HepG2 (cell line): ENCODE measurements at regions not wholly inside any gene's neighbourhood (a gene's known extent, or its start where the extent isn't known, plus 50 kb on each side); places are given as distances from the start of the nearest gene placed in this dataset.

Experiments
- ATAC-seq: fragments of 200-7000 bp; cut with Tn5 transposase; 3 replicates; pipeline ENCODE4 v1.9.1; 2020; ENCODE audit warnings: mild to moderate bottlenecking, moderate library complexity
- BruUV-seq: library from RNA; stranded (reverse); fragments of 400-500 nt; replicated peaks from 2 replicates; lab custom pipeline; 2021; lab: Mats Ljungman, UMichigan
- CTCF ChIA-PET: fragments of 300-600 bp; formaldehyde crosslinking; extraction: SDS; loops from one replicate; lab custom pipeline; 2021; ENCODE audit warnings: low total read pairs, inconsistent platforms, low intra/inter-chr PET ratio; lab: Yijun Ruan, JAX
- POLR2A ChIA-PET: fragments of 350-600 bp; sonication (Branson Sonifier 250); formaldehyde crosslinking; loops from one replicate; lab custom pipeline; 2020; ENCODE audit warnings: antibody characterized with exemption, inconsistent platforms; lab: Yijun Ruan, JAX
- DNase-seq: peaks from one replicate; pipeline ENCODE4 v3.0.0-alpha.2; 2015; ENCODE audit warnings: low spot score
- FAIRE-seq: peaks from 3 replicates; lab custom pipeline; 2011; peaks lifted over from hg19 to GRCh38; lab: Jason Lieb, UNC
- H2AFZ ChIP-seq: one replicate; pipeline ENCODE4 v1.6.1; 2011; ENCODE audit warnings: low read length, inconsistent platforms
- H3K27ac ChIP-seq: fragments of 300-600 bp; 3 replicates; pipeline ENCODE4 v1.8.0; 2011; ENCODE audit warnings: mixed run types, mild to moderate bottlenecking, mixed read lengths, low read length, inconsistent platforms; ENCODE audit not compliant: insufficient read depth; ENCODE audit errors: extremely low read length
- H3K27me3 ChIP-seq, 2 experiments: fragments of 200-600 bp in 1 of 2; 2 replicates in 1 of 2; 3 replicates in 1 of 2; pipeline versions ENCODE4 v1.6.0 to v1.8.0; 2011; ENCODE audit warnings: low read length in 2 of 2, mild to moderate bottlenecking in 2 of 2, moderate library complexity in 2 of 2, inconsistent platforms in 1 of 2; ENCODE audit not compliant: insufficient read depth in 2 of 2, control insufficient read depth in 1 of 2
- H3K36me3 ChIP-seq, 2 experiments: fragments of 200-600 bp in 1 of 2; replicated peaks in 1 of 2; 2 replicates in 1 of 2; 3 replicates in 1 of 2; pipeline versions ENCODE4 v1.5.1 to v1.8.0; 2011; ENCODE audit warnings: low read length in 2 of 2, inconsistent platforms in 1 of 2; ENCODE audit not compliant: insufficient read depth in 2 of 2, control insufficient read depth in 1 of 2
- H3K4me1 ChIP-seq: 2 replicates; pipeline ENCODE4 v1.5.1; 2012; ENCODE audit warnings: low read length, inconsistent platforms; ENCODE audit not compliant: insufficient read depth
- H3K4me2 ChIP-seq: 2 replicates; pipeline ENCODE4 v1.6.0; 2011; ENCODE audit warnings: low read depth, low read length, inconsistent platforms
- H3K4me3 ChIP-seq, 3 experiments: fragments of 200-600 bp in 1 of 3; sonication (generic), shearing (Covaris generic) in 1 of 3; replicated peaks in 1 of 3; 2 replicates each; pipeline ENCODE4 v1.5.1; 2011 to 2016; ENCODE audit warnings: low read length in 3 of 3, inconsistent platforms in 2 of 3, low read depth in 2 of 3, mild to moderate bottlenecking in 2 of 3, control low read depth in 1 of 3, mixed read lengths in 1 of 3; ENCODE audit not compliant: insufficient read depth in 1 of 3
- H3K79me2 ChIP-seq: one replicate; pipeline ENCODE4 v1.6.1; 2011; ENCODE audit warnings: low read length, inconsistent platforms; ENCODE audit not compliant: insufficient read depth
- H3K9ac ChIP-seq: 2 replicates; pipeline ENCODE4 v1.6.0; 2011; ENCODE audit warnings: mild to moderate bottlenecking, low read depth, low read length, inconsistent platforms; ENCODE audit not compliant: insufficient read depth
- H3K9me3 ChIP-seq: 2 replicates; pipeline ENCODE4 v1.5.1; 2012; ENCODE audit warnings: mild to moderate bottlenecking, low read length
- H4K20me1 ChIP-seq: 2 replicates; pipeline ENCODE4 v1.6.0; 2011; ENCODE audit warnings: inconsistent platforms, mild to moderate bottlenecking, low read length, moderate library complexity; ENCODE audit not compliant: insufficient read depth
- E2F2 ChIP-seq: sonication (generic); formaldehyde crosslinking; IDR thresholded peaks from 2 replicates; pipeline ENCODE4 v1.4.0; 2020; ENCODE audit warnings: missing genetic modification reagents, borderline replicate concordance
- HHEX ChIP-seq: IDR thresholded peaks from 2 replicates; pipeline ENCODE4 v1.6.1; 2016; ENCODE audit warnings: control low read depth
- MAX ChIP-seq: IDR thresholded peaks from 2 replicates; pipeline ENCODE4 v1.6.1; 2012; ENCODE audit warnings: inconsistent platforms
- MED1 ChIP-seq: sonication (generic); formaldehyde crosslinking; IDR thresholded peaks from 2 replicates; pipeline ENCODE4 v1.4.0; 2020; ENCODE audit warnings: missing genetic modification reagents
- NR2C2 ChIP-seq: sonication (generic); formaldehyde crosslinking; IDR thresholded peaks from 2 replicates; pipeline ENCODE4 v1.4.0; 2020; ENCODE audit warnings: missing genetic modification reagents, mild to moderate bottlenecking, moderate library complexity, borderline replicate concordance
- PAF1 ChIP-seq: IDR thresholded peaks from 2 replicates; pipeline ENCODE4 v1.6.1; 2016; ENCODE audit warnings: missing genetic modification reagents, missing compliant biosample characterization
- PITX1 ChIP-seq: sonication (generic); formaldehyde crosslinking; IDR thresholded peaks from 2 replicates; pipeline ENCODE4 v1.5.1; 2020; ENCODE audit warnings: mild to moderate bottlenecking, missing genetic modification reagents
- REST ChIP-seq, 2 experiments: IDR thresholded peaks; 2 replicates each; pipeline ENCODE4 v1.6.1; 2011 to 2012; ENCODE audit warnings: low read length in 2 of 2, borderline replicate concordance in 1 of 2, low read depth in 1 of 2, mild to moderate bottlenecking in 1 of 2, moderate library complexity in 1 of 2
- RXRA ChIP-seq: sonication (generic); formaldehyde crosslinking; IDR thresholded peaks from 2 replicates; pipeline ENCODE4 v1.5.1; 2020; ENCODE audit warnings: missing genetic modification reagents
- RXRB ChIP-seq: IDR thresholded peaks from 2 replicates; pipeline ENCODE4 v1.6.1; 2016; ENCODE audit warnings: borderline replicate concordance, missing genetic modification reagents, missing compliant biosample characterization
- SKIL ChIP-seq: sonication (generic); formaldehyde crosslinking; IDR thresholded peaks from 2 replicates; pipeline ENCODE4 v1.8.0; 2022; ENCODE audit warnings: missing genetic modification reagents, mild to moderate bottlenecking, moderate library complexity, borderline replicate concordance
- SMYD3 ChIP-seq: sonication (generic); formaldehyde crosslinking; IDR thresholded peaks from 2 replicates; pipeline ENCODE4 v1.8.1; 2023; ENCODE audit warnings: mild to moderate bottlenecking, missing genetic modification reagents
- TCF7 ChIP-seq: sonication (generic); IDR thresholded peaks from 2 replicates; pipeline ENCODE4 v1.6.1; 2016; ENCODE audit warnings: antibody characterized with exemption, low read depth
- YY1 ChIP-seq: IDR thresholded peaks from 2 replicates; pipeline ENCODE4 v1.6.1; 2011; ENCODE audit warnings: low read length, low read depth, moderate library complexity, mild to moderate bottlenecking; ENCODE audit not compliant: insufficient read depth, insufficient replicate concordance
- ZBTB7A ChIP-seq: sonication (generic); formaldehyde crosslinking; IDR thresholded peaks from 2 replicates; pipeline ENCODE4 v1.8.0; 2022; ENCODE audit warnings: mild to moderate bottlenecking, missing genetic modification reagents
- ZNF629 ChIP-seq: sonication (generic); formaldehyde crosslinking; conservative IDR thresholded peaks from 2 replicates; pipeline ENCODE4 v1.5.0; 2020; ENCODE audit warnings: missing genetic modification reagents
- WGBS: methylation state at CpG from one replicate; pipeline ENCODE4 v1.1.6; 2017; ENCODE audit warnings: low lambda C conversion rate; 5-methylcytosine and 5-hydroxymethylcytosine counted together
- in situ Hi-C: cut with HindIII; loops from 2 replicates; pipeline ENCODE4 v1.10.0; 2017; ENCODE audit warnings: low pct_unique_long_range_greater_than_20kb; ENCODE audit not compliant: extremely low pct_ligation_motif_present
- intact Hi-C: fragments of 100-400 bp; cut with micrococcal nuclease; formaldehyde crosslinking; loops from one replicate; pipeline ENCODE4 v1.10.0; 2022; ENCODE audit not compliant: unreplicated experiment

GRCh38 chr5:6026766-6027406, 351.5 kb downstream of the MED10 start:
- intact Hi-C loops (no loop called here), in situ Hi-C loops (no loop called here)
- no peaks in the 10 kb centered on the region for H3K4me1 ChIP-seq
- TF ChIP-seq PITX1 (CRISPR knock-in tag) (no peak), MAX (no peak), MED1 (no peak), RXRA (CRISPR knock-in tag) (no peak), PAF1 (no peak), YY1 (no peak), TCF7 (no peak), ZNF629 (CRISPR knock-in tag) (no peak), NR2C2 (CRISPR knock-in tag) (no peak), ZBTB7A (CRISPR knock-in tag) (no peak), RXRB (no peak), SMYD3 (CRISPR knock-in tag) (no peak), SKIL (no peak), REST (IDR thresholded peaks at IDR 0.05; ENCODE audit: borderline replicate concordance in 1 of 2, low read depth in 1 of 2, low read length in 2 of 2) (no peak), E2F2 (CRISPR knock-in tag) (no peak), HHEX (CRISPR knock-in tag) (no peak)
- 2% methylated on average over 5 of the region's 5 CpGs for WGBS
- no peaks in the 10 kb centered on the region for H3K9me3 ChIP-seq
- no peaks in the 10 kb centered on the region for H3K36me3 ChIP-seq
- ATAC-seq: no peak
- H3K79me2 ChIP-seq: no peaks in the 10 kb centered on the region
- no peak for FAIRE-seq
- H3K9ac ChIP-seq: no peak overlapping the region
- ChIA-PET CTCF (no interaction called here), POLR2A (no interaction called here)
- no peak overlapping the region for H3K27ac ChIP-seq
- H2AFZ ChIP-seq: no peak overlapping the region
- H3K4me2 ChIP-seq: no peak overlapping the region
- H4K20me1 ChIP-seq: no peaks in the 10 kb centered on the region
- DNase-seq: no peak
- peaks cover 0 to 4% of the 10 kb centered on the region in 2 experiments; a peak in 1 of 5 replicates for H3K27me3 ChIP-seq
- BruUV-seq: no TSS peak
- no peak overlapping the region for H3K4me3 ChIP-seq
